GM19351 (cell line): ENCODE measurements at regions not wholly inside any gene's neighbourhood (a gene's known extent, or its start where the extent isn't known, plus 50 kb on each side); places are given as distances from the start of the nearest gene placed in this dataset.

ENCODE experiments used
- ATAC-seq: cut with Tn5 transposase; IDR thresholded peaks from one replicate; pipeline ENCODE4 v1.9.1; 2021; ENCODE audit warnings: mild to moderate bottlenecking, moderate library complexity; ENCODE audit not compliant: unreplicated experiment

DNA sequence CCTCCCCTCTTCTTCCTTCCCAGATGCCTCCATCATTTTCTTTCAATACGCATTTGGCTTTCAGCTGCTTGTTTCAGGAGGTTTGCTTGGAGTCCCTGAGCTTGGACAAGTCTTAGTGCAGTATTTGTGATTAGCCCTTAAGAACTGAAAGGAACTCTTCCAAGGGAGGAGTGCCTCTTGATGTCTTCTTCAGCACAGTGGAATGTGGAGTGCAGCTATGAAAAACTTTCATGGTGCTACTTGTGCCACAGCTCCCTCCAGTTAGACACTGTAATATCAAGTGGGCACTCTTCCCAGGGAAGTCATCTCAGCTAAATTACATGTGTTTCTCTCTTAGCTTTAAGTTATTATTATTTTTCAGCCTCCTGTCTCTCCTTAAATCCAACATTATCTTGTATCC, 173.1 kb downstream of the NECTIN3 start:
- no peak for ATAC-seq

DNA sequence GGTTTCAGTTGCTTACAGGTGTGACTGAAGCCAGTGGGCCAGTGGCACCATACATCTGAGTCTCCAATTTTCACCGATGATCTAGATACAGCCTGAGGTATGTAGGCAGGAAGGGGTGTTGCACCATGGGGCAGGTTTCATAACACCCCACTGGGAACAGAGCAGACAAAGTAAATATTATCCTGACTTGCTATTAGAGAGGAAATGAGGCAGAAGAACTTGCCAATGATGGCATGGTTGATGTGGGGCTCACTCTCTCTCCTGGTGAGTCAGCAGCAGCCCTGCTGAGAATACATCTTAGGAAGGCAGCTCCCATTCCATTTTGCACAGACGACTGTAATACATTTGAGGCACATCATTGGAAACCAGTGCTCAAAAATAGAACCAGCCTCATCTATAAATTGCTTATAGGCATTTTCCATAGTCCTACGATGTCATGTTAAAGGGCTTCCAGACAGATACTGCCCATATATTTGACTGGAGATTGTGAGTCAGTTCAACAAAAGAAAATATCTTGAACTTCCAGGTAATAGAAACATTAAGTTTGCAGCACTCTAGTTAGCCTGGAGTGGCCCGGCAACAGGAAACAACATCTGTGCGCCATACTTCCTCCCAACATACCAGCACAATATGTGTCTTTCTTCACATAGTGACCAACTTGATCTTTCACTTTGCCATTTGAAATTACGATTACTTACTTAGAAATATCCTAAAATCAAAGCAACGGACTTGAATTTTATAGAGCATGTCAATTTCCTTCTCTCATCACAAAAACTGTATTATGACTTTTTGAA, 175.5 kb downstream of the NECTIN3 start:
- no peak for ATAC-seq

DNA sequence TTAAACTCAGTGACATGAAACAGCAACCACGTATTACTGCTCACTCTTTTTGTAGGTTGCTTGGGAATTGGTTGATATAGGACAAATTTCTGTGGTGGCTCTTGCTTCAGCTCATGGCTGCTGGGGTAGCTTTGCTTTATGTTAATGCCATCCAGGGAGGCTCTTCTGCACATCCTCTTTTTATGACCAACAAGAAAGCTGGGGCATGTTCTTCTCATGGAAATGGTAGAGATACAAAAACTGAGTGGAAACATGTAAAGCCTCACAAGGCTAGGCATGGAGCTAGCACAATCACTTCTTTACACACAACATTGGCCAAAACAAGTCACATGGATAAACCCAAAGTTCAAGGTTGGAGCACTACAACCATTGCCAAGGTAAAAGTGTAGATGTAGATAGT, 176.8 kb downstream of the NECTIN3 start:
- ATAC-seq = no peak

DNA sequence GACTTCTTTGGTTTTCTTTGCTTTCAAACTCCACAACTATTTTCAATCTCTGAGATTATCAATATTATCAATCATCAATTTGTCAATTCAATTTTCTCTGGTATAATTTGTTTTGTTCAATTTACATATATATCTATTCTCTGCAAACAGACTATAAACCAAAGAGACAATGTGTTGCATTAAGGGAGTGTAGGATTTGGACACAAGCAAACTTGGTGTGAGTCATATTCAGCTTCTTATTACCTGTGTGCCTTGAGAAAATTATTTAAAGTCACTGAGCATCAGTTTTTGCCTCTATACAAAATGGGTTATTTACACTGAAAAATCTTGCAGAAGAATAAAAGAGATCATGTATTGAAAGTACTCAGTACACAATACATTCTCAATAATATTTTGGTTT, 177.8 kb downstream of the NECTIN3 start:
- no peak for ATAC-seq

DNA sequence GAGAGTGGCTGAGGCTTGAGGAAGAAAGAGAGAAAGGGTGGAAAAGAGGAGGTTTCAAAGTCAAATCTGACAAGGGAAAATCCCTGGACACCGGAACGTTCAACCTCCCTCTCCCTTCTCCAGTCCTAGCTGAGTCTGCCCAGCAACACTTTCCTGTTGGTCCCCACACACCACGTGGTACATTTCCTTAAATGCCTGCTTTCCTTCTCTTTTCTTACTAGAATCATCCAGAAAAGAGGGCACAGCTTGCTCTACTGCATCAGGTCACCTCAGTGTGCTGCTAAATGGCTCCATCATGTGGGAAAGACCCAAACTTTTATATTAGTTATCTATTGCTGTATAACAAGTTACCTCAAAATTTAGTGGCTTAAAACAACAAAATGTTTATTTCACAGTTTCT, 181.2 kb downstream of the NECTIN3 start:
- peak; percentile 44 for ATAC-seq

DNA sequence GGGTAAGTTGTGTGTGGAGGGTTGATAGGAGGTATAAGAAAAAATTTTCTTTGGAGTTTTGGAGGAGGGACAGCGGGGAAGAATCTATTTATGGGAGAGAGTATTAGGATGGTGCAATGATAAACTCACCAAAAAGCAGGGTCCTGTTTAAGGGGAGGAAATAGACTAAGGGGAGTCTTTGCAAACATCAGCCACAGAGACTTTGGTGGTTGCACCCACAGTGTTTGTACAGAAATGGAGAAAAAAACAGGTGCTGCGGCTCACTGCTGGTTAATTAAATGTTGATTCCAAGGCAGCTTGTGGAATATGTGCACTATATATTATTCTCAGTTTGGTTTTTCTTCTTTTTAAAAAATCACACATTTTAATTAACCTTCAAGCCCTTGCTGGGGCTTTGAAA, 182.1 kb downstream of the NECTIN3 start:
- no peak for ATAC-seq

DNA sequence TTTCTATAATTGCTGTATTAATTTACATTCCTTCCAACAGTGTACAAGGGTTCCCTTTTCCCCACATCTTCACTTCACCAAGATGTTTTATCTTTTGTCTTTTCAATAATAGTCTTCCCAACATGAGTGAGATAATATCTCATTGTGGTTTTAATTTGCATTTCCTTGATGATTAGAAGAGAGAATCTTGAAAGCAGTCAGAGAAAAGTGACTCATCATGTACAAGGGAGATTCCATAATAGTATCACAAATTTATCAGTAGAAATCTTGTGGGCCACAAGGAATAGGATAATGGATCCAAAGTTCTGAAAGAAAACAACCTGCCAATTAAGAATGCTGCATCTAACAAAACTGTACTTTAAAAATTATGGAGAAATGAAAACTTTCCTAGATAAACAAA, 189.3 kb downstream of the NECTIN3 start:
- peak; percentile 74 for ATAC-seq

DNA sequence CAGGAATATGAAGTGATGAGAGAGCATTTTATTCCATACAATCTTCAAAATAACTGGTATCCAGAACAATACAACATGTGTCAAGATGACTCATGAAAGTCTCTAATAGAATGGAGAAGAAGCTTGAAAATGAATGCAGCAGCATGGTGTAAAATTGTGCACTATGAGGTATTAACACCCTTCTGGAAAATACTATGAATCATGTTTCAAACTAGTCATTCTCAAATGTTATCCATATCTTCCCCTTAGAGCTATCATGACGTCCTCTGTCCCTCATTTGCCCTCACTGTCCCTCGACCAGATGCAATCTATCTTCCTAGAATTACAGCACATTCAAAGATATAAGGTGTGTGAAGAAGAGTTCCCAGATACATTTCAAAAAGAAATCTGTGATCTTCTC, 198.2 kb downstream of the NECTIN3 start:
- no peak for ATAC-seq

DNA sequence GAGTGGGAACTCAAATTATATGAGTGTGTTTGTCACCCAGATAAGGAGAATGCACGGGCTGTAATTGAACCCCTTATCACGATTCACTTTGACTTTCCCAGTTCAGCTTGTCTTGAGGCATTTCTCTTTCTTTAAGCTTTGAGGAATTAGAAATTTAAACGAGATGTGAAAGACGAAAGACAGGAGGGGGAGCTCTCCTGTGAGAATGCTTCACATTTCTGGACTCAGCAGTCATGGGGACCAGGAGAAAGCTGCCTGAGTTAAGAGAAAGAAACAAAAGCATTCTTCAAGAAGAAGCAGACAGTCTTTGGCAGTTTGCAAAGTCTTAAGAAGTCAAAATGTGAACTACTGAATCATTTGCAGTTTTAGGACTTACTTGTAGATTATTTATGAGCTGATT, 205.6 kb downstream of the NECTIN3 start:
- ATAC-seq = no peak

DNA sequence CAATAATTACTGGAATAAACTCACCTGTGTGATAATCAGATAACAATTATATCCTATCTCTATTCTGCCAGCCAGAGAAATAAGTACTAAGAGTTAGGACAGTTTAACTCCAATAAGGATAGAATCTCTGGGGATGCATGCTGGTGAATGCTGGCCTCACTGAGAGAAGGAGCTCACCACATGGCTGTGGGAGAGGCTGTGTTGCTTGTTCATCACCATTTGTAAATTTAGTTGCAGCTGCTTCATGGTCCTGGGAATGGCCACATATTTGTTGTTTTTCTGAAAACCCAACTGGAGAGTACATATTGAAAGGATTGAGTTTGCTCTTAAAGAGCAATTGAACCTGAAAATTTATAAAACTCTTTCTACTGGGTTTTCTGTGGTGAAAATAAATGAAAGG, 207.3 kb downstream of the NECTIN3 start:
- no peak for ATAC-seq

DNA sequence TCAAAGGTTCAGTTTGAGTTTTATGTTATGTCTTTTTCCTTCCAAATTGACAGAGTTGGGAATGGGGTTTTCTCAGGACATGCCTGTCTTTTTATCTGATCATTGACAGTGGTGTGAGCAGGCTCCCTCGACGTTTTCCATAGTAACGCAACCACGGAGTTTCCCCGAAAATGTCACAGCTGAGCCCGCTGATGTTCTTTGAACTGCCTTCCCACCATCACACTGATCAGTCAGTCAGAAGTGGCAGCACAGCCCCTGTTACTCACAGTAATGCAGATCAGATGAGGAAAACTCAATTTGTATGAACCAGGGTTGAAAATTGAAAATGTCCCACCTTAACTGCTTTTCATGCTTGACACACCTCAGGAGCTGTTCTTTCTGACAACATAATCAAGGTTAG, 210.4 kb downstream of the NECTIN3 start:
- ATAC-seq = no peak

DNA sequence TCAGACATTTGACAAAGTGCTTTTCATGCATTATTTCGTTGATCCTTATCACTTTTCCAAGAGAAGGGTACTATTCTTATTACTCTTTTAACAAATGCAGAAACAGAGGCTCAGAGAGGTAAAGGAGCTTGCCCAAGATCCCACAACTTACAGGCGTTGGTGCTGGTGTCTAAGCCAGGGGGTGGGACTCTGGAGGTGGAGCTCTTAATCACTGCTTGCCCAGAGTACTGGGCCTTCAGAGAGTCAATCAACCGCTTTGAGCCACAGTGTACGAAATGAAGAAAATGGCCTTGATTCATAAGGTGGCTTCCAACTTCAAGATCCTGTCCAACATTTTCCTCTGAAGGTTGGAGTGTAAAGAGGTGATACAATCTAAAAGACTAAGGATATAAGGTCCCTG, 211.5 kb downstream of the NECTIN3 start:
- no peak for ATAC-seq

DNA sequence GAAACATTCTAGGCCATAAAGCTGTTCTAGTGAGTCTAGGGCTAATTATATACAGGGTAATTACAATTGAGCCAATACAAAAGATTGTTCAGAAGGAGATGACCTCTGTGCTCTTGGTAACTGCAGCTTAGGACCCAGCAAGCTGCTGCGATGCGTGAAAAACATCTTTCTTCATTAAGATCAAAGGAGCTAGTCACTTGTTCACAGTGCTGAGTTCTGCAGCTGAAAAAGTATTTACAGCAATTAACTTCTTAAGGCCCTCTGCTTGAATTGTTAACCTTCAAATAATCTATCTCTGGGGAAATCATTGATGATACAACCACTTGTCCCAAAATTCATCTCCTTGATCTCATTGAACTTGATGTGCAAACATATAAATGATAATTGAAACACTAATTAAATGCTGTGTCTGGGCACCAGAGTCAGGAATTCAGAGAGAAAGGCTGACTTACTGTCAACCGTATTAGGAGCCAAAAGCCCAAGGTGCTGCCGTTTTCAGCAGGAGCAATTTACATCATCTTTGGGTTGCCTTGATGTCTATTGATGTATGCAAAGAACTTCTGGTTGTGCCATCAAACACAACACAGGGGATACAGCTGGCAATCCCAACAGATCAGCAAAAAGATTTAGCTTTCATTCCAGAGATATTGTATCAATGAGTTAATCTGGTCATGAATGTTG, 213.0 kb downstream of the NECTIN3 start:
- no peak for ATAC-seq

DNA sequence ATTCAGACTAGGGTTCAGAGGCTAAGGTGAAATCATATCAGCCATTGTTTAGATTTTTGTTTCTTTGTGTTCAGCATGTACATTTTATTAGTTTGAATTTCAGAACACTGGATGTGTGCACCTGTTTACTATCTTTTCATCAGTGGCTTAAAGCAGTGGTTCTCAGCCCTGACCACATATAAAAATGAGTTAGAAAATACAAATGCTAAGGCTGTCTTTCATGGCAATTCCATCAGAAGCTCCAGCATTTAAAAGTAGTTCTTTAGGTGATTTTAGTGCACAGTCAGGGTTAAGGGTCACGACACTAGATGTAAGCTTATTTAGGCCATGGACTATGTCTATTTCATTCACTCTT, 213.5 kb downstream of the NECTIN3 start:
- no peak for ATAC-seq

DNA sequence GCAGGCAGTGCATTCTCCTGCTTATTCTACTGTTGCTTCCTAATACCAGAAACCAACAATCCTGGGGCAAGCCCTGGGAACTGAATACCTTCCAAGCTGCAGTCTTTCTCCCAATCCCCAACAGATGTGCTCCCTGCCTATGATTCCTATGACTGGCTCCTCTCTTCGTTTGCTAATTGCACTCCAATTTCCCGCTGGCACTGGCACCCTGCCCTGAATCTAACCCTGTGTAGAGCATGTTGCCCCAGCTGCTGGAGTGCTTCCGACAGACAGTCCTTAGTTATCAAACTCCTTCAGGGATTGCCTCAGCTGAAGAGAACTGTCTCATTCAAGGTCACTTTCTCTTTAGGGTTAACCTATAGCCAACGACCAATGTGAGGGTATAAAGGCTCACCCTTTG, 214.1 kb downstream of the NECTIN3 start:
- no peak for ATAC-seq

DNA sequence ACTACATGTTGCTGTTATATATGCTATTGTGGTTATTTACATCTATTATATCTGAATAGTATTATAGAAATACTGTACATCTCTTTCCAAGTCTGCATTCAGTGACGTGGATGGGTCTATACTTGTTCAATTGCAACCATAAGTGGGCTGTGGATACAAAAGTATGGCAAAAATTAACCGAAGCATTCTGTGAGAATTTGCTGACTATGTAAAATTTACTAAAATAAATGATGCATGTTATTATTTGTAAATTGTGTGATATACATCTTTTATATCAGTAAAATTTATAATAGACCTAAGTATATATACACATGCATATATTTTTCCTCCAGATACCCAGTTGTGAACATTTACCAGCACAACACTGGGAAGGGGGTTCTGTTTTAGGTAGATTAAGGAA, 215.1 kb downstream of the NECTIN3 start:
- no peak for ATAC-seq

DNA sequence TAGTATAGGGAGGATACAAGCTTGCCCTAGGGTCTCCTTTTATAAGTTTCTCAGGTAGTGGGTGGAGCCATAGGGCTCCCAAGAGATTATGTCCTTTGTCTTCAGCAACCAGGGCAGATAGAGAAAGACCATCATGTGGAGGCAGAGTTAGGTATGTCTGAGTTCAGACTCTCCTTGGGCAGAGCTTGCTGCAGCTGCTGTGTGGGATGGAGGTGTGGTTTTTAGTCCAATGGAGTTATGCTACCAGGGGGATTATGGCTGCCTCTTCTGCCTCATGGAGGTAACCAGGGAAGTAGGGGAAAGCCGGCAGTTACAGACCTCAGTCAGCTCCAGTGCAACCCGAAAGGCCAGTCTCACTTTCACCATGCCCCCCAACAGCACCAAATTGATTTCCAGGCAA, 220.5 kb downstream of the NECTIN3 start:
- ATAC-seq = no peak

DNA sequence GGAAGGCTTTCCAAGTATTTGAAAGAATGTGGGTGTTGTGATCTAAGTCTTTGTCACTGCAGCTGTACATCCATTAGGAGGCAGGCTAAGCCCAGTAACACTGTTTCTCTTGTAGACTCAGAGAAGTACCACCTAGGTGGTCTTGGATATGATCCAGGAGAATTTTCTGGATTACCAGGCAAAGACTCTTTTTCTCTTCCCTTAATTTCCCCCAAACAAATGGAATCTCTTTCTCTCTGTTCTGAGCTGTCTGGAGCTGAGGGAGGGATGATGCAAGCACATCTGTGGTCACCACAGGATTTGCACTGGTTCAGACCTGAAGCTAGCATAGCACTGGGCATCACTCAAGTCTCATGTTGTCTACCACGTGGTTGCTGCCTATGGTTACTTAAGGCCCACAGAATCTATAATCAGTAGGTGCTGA, 227.6 kb downstream of the NECTIN3 start:
- ATAC-seq = no peak

DNA sequence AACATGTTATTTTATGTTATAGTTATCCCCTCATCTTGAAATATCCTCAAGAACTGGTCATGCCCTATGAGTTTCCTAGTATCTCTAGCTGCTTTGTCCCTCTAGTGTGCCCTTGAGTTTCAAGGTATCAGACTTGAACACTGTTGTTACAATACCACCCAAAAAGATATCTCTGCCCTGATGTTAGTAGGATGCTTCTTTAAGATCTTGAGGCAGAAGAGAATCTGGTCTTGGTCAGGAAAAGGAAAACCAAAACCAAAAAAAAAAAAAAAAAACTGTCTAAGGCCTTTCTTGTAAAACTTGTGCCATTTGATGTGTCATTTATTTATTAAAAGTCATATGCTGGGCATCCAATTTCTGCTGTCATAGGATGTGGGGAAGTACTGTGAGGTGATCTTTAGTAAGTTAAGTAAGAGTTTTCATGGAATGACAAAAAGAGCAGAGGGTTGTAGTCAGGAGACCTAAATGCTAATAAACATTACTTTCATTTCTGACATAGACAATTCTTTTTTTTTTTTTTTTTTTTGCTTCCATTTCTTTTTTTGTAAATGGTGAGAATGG, 229.7 kb downstream of the NECTIN3 start:
- no peak for ATAC-seq

DNA sequence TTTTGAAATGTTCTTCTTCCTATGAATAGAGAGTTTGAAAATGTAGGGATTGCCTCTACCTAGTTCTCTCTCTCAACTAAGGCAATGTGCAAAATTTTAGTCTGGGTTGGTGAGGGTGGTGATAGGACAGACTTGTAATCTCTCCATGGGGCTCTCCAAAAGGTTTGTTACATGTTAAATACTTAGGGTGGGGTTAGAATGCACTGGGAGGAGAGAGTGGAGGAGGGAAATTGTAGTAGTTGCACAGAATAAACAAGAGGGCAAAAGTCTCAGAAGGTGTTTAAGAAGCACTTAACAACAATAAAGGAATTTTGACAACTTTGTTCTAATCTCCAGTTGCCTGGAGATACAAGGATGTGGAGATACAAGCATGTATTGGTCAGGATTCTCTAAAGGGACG, 230.4 kb downstream of the NECTIN3 start:
- ATAC-seq = no peak

DNA sequence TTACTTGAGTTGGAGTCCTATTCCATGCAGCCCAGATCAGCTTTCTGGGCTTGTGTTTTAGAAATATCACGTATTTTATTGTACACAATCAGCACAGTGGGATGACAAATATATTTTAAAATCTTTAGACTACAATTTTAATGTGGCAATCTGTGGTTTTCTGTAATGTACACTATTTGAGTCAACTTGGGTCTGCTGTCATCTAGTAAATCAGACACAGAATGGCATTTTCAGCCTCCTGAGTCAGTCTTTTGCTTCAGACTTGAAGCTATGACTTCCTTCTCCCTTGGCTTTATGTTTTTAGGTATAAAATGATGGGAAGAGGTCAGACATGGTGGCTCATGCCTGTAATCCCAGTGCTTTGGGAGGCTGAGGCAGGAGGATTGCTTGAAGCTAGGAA, 232.1 kb downstream of the NECTIN3 start:
- no peak for ATAC-seq

DNA sequence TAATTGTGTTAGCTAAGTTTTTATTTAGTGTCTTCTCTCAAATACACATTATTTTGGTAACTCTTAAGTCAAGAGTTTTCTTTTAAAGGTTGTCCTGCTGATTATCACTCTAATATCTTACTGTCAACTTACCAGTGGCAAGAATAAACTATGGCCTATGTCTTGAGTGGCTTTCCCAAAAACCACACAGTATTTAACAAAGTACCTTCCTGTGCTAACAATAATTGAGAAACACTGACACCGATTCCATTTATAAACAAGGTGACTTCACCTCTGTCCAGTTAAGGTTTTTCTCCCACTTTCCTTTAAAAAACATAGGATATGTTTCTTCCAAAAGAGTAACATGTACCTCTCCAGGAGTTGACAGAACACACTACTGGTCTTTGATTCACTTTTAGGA, 234.3 kb upstream of the CD96 start:
- ATAC-seq = no peak
